Keratinocyte (primary cell): ENCODE measurements at regions not wholly inside any gene's neighbourhood (a gene's known extent, or its start where the extent isn't known, plus 50 kb on each side); places are given as distances from the start of the nearest gene placed in this dataset.

Experiments used
- DNase-seq: peaks from one replicate; pipeline ENCODE4 v3.0.0-alpha.2; 2011; ENCODE audit warnings: low read depth, missing footprints, low spot score
- FAIRE-seq: peaks from 2 replicates; lab custom pipeline; 2011; peaks lifted over from hg19 to GRCh38; lab: Jason Lieb, UNC
- H2AFZ ChIP-seq: 2 replicates; pipeline ENCODE4 v1.6.0; 2012; ENCODE audit warnings: low read length, control low read depth, inconsistent platforms; ENCODE audit not compliant: control insufficient read depth
- H3K27ac ChIP-seq: 2 replicates; pipeline ENCODE4 v1.5.1; 2011; ENCODE audit warnings: low read length; ENCODE audit not compliant: control insufficient read depth, insufficient read depth
- H3K27me3 ChIP-seq: 3 replicates; pipeline ENCODE4 v1.6.0; 2011; ENCODE audit warnings: low read length; ENCODE audit not compliant: control insufficient read depth, insufficient read depth; ENCODE audit errors: extremely low read depth
- H3K36me3 ChIP-seq, 2 experiments: 2 replicates in 1 of 2; 3 replicates in 1 of 2; pipeline ENCODE4 v1.5.1; 2011; ENCODE audit warnings: low read length in 2 of 2, mild to moderate bottlenecking in 1 of 2; ENCODE audit not compliant: control insufficient read depth in 2 of 2, insufficient read depth in 2 of 2; ENCODE audit errors: extremely low read depth in 1 of 2
- H3K4me1 ChIP-seq: 3 replicates; pipeline ENCODE4 v1.5.1; 2011; ENCODE audit warnings: low read length; ENCODE audit not compliant: control insufficient read depth, insufficient read depth; ENCODE audit errors: extremely low read depth
- H3K4me2 ChIP-seq: 3 replicates; pipeline ENCODE4 v1.6.0; 2011; ENCODE audit warnings: low read depth, low read length; ENCODE audit not compliant: control insufficient read depth, insufficient read depth; ENCODE audit errors: extremely low read depth
- H3K4me3 ChIP-seq, 3 experiments: fragments of 200-600 bp in 1 of 3; sonication (generic) in 1 of 3; 2 replicates in 2 of 3; 3 replicates in 1 of 3; pipeline ENCODE4 v1.5.1; 2011 to 2016; ENCODE audit warnings: low read length in 3 of 3, mild to moderate bottlenecking in 3 of 3, control low read depth in 2 of 3, inconsistent platforms in 1 of 3, low read depth in 1 of 3, mixed read lengths in 1 of 3, mixed run types in 1 of 3, moderate library complexity in 1 of 3; ENCODE audit not compliant: control insufficient read depth in 2 of 3, insufficient read depth in 2 of 3; ENCODE audit errors: extremely low read depth in 1 of 3
- H3K79me2 ChIP-seq: 2 replicates; pipeline ENCODE4 v1.6.0; 2012; ENCODE audit warnings: low read length; ENCODE audit not compliant: control insufficient read depth, insufficient read depth
- H3K9ac ChIP-seq: 3 replicates; pipeline ENCODE4 v1.6.0; 2011; ENCODE audit warnings: low read length; ENCODE audit not compliant: control insufficient read depth, insufficient read depth; ENCODE audit errors: extremely low read depth
- H3K9me1 ChIP-seq: 3 replicates; pipeline ENCODE4 v1.6.0; 2011; ENCODE audit warnings: low read length; ENCODE audit not compliant: control insufficient read depth, insufficient read depth; ENCODE audit errors: extremely low read depth
- H3K9me3 ChIP-seq: 2 replicates; pipeline ENCODE4 v1.5.1; 2012; ENCODE audit warnings: low read depth, low read length; ENCODE audit not compliant: control insufficient read depth
- H4K20me1 ChIP-seq: 3 replicates; pipeline ENCODE4 v1.6.0; 2011; ENCODE audit warnings: low read length; ENCODE audit not compliant: control insufficient read depth, insufficient read depth; ENCODE audit errors: extremely low read depth
- CTCF ChIP-seq, 3 experiments: IDR thresholded peaks in 1 of 3; conservative IDR thresholded peaks in 1 of 3; optimal IDR thresholded peaks in 1 of 3; 2 replicates in 2 of 3; 3 replicates in 1 of 3; pipeline versions ENCODE3 to v1.5.1; 2011; ENCODE audit warnings: low read length in 3 of 3, mild to moderate bottlenecking in 3 of 3, moderate library complexity in 2 of 3, control low read depth in 1 of 3, inconsistent platforms in 1 of 3; ENCODE audit not compliant: insufficient read depth in 2 of 3; ENCODE audit errors: extremely low read depth in 1 of 3
- EZH2 ChIP-seq: IDR thresholded peaks from one replicate; pipeline ENCODE4 v1.6.1; 2012; ENCODE audit warnings: inconsistent platforms, mild to moderate bottlenecking, low read length, moderate library complexity
- dilution Hi-C: fragments of 300-500 bp; cut with MboI; formaldehyde crosslinking; loops from one replicate; pipeline ENCODE4 v1.7.0; 2020; ENCODE audit warnings: low sequenced_read_pairs; ENCODE audit not compliant: extremely low pct_ligation_motif_present

- Histone ChIP-seq H3K9me1 (no peaks in the 10 kb centered on the region), H3K36me3 (no peaks in the 10 kb centered on the region), H4K20me1 (no peaks in the 10 kb centered on the region), H3K27me3 (no peaks in the 10 kb centered on the region), H3K4me3 (no peak overlapping the region), H3K9me3 (no peaks in the 10 kb centered on the region), H3K79me2 (no peaks in the 10 kb centered on the region), H3K27ac (peak overlapping the region; percentile 89), H3K4me1 (peaks cover 34% of the 10 kb centered on the region), H2AFZ (no peak overlapping the region), H3K4me2 (no peak overlapping the region), H3K9ac (no peak overlapping the region)
- dilution Hi-C loops = no loop called here
- FAIRE-seq (no peak), DNase-seq (no peak)
- TF ChIP-seq EZH2 (no peak), CTCF (optimal IDR thresholded peaks at IDR 0.05 in 1 of 3, IDR thresholded peaks at IDR 0.05 in 1 of 3, conservative IDR thresholded peaks at IDR 0.05 in 1 of 3; ENCODE audit: extremely low read depth in 1 of 3, insufficient read depth in 2 of 3, low read length in 3 of 3) (no peak)
Observed at GRCh38 chr12:75683220-75683619, 171.8 kb upstream of the KRR1 start.

GRCh38 chr12:75677522-75677921 lies 166.1 kb upstream of the KRR1 start:
- Histone ChIP-seq H3K9me1 (no peaks in the 10 kb centered on the region), H3K9ac (no peak overlapping the region), H4K20me1 (no peaks in the 10 kb centered on the region), H3K9me3 (no peaks in the 10 kb centered on the region), H3K4me3 (no peak overlapping the region), H3K27me3 (no peaks in the 10 kb centered on the region), H3K79me2 (no peaks in the 10 kb centered on the region), H3K36me3 (no peaks in the 10 kb centered on the region), H3K27ac (no peak overlapping the region), H3K4me2 (no peak overlapping the region), H3K4me1 (no peaks in the 10 kb centered on the region), H2AFZ (no peak overlapping the region)
- TF ChIP-seq EZH2 (no peak), CTCF (optimal IDR thresholded peaks at IDR 0.05 in 1 of 3, IDR thresholded peaks at IDR 0.05 in 1 of 3, conservative IDR thresholded peaks at IDR 0.05 in 1 of 3; ENCODE audit: extremely low read depth in 1 of 3, insufficient read depth in 2 of 3, low read length in 3 of 3) (no peak)
- FAIRE-seq (no peak), DNase-seq (no peak)
- dilution Hi-C loops = no loop called here
